Uterus (tissue), 2 donors: ENCODE measurements at regions not wholly inside any gene's neighbourhood (a gene's known extent, or its start where the extent isn't known, plus 50 kb on each side); places are given as distances from the start of the nearest gene placed in this dataset.

Experiments
- POLR2A ChIP-seq, 2 donors: fragments of 450-650 bp; IDR thresholded peaks; one replicate each; pipeline ENCODE4 v1.6.1; 2016; ENCODE audit warnings: antibody characterized with exemption in 2 of 2, mild to moderate bottlenecking in 1 of 2, moderate library complexity in 1 of 2
- TF ChIP-seq, protein P1 (sequence below), 4 experiments: fragments of 200-600 bp in 2 of 4; fragments of 450-650 bp in 2 of 4; sonication (generic) in 2 of 4; IDR thresholded peaks; one replicate each; pipeline ENCODE4 v1.5.1; 2016 to 2019; ENCODE audit warnings: antibody characterized with exemption in 4 of 4, mild to moderate bottlenecking in 2 of 4, moderate library complexity in 1 of 4

DNA sequence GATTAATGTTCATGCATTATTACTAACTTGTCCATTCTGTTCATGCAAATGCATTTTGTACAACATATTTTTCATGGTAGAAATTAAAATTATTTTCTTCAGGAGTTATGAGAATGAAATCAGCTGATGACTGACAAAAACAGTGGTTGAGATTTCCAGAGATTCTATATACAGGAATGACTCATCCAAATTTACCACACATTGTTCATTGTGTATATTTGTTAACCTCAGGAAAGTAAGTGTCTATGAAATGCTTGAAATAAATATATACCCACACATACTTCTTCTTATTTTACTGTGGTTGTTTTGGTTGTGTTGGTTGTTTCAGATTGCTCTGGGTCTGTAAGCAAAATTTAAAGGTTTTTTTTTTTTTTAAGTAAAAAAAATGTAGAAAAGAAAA lies 108.1 kb upstream of the SP8 start:
- TF ChIP-seq, protein P1, sequence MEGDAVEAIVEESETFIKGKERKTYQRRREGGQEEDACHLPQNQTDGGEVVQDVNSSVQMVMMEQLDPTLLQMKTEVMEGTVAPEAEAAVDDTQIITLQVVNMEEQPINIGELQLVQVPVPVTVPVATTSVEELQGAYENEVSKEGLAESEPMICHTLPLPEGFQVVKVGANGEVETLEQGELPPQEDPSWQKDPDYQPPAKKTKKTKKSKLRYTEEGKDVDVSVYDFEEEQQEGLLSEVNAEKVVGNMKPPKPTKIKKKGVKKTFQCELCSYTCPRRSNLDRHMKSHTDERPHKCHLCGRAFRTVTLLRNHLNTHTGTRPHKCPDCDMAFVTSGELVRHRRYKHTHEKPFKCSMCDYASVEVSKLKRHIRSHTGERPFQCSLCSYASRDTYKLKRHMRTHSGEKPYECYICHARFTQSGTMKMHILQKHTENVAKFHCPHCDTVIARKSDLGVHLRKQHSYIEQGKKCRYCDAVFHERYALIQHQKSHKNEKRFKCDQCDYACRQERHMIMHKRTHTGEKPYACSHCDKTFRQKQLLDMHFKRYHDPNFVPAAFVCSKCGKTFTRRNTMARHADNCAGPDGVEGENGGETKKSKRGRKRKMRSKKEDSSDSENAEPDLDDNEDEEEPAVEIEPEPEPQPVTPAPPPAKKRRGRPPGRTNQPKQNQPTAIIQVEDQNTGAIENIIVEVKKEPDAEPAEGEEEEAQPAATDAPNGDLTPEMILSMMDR (IDR thresholded peaks at IDR 0.05) = no peak
- no peak for TF ChIP-seq POLR2A (IDR thresholded peaks at IDR 0.05)
